ENCODE measurements at regions not wholly inside any gene's neighbourhood (a gene's known extent, or its start where the extent isn't known, plus 50 kb on each side); places are given as distances from the start of the nearest gene placed in this dataset.
"Not testable (repeated sequence)": the region's sequence is repeated elsewhere in the genome, so short reads cannot be mapped to it uniquely, and the experiment has no call there.

DNA sequence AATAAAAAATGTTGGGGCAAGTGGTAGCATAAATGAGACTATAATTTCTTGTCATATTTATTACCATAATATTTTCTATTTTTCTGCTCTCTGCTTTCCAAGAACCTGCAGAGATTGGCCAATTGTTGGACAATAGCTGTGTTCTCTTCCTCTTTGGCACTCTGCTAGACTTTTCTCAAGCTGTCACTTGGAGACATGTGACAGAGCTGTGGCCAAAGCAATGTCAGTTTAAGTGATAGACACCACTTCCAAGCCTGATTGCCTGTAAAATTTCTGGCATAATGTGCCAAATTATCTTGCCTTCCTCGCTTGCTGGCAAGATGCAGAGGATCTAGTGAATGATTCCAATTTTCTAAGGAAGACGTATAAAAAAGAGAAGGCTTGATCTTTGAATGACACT, 162.2 kb upstream of the NDST4 start:
- DNase-seq: no peak
- ATAC-seq: no peak

DNA sequence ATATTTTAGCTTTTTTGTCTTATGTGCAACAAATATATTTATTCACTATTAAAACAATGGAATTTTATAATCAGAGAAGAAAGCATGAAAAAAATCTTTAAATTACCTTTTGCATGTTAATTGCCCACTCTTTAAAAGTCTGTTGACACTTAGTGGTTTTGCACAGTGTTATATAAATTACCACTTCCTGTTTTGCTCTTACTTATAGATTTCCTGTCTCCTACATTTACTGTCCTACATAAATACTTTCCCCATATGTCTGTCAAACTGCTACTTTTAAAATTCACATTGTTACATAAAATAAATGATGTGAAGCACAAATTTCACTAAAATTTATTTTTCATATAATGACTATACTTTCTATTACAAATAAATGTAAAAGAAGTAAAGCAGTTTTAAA, 161.1 kb upstream of the NDST4 start:
- DNase-seq (no peak), ATAC-seq (no peak)
- intact Hi-C loops (cut with DNase I): no loop called here

More for the DNA sequence above, 162.2 kb upstream of the NDST4 start:
- intact Hi-C loops (cut with DNase I): no loop called here

DNA sequence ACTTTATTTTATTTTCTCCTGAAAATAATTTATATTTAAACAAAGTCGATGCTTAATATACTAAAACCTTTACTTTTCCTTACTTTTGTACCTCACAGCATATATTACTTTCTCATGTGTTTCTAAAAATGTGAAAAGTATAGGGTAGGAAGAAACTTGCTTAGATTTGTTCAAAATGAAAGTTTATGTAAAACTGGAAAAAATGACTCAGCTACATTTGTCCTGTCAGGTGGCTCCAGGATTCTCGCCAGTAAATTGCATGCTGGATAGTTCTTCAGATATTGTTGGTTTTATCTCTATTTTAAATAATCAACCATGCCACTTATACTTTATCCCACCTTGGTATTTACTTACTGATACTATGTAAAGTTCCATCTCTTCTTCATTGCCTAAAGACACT, 159.2 kb upstream of the NDST4 start:
- no peak for ATAC-seq
- no peak for DNase-seq
- intact Hi-C loops (cut with DNase I): no loop called here

GRCh38 chr4:115272185-115272584, 158.8 kb upstream of the NDST4 start:
- DNase-seq (no peak), ATAC-seq (no peak)
- intact Hi-C loops (cut with DNase I): no loop called here

- no peak for ATAC-seq
- DNase-seq: no peak
- intact Hi-C loops (cut with DNase I): no loop called here
Observed at GRCh38 chr4:115260195-115260594, 146.8 kb upstream of the NDST4 start.

GRCh38 chr4:115259642-115260041, 146.2 kb upstream of the NDST4 start:
- ATAC-seq: no peak
- intact Hi-C loops (cut with DNase I): loop anchor here in 1 of 2 donors (2.0 kb wide), 1 partner anchor 15 kb away; no protein-coding TSS in a partner anchor

GRCh38 chr4:115249808-115250207, 136.4 kb upstream of the NDST4 start:
- intact Hi-C loops (cut with DNase I): no loop called here
- DNase-seq (no peak), ATAC-seq (no peak)

More at GRCh38 chr4:115259642-115260041, 146.2 kb upstream of the NDST4 start:
- DNase-seq: no peak

DNA sequence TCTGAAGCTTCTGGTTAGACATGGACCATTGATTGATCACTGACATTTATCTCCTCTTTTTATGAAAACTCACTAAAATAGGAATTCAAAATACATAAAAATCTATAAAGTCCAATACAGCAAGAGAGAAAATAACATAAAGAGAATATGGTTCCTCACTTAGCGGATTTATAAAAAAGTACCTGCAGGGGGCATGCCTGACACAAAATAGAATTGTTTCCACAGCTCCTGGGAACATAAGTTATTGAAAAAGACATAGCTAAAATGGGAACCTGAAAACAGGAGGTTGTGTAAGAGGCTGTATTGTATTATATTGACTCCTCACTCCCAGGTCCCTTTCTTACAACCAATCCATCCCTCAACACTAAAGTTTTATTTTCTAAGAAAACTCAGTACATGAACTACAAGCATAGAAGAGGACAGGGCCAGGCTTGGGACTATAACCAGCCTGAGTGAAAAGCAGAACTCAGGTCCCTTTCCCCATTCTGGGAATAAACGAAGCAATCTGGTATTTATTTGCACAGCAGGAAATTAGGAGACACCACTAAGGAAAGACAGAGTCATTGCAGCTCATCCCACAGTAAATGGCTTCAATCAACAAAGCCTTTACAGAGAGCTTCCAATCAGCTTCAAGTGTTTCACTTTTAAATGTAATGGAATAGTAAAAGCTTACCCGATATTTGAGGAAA, 121.1 kb upstream of the NDST4 start:
- ATAC-seq (no peak), DNase-seq (no peak)
- intact Hi-C loops (cut with DNase I): no loop called here

DNA sequence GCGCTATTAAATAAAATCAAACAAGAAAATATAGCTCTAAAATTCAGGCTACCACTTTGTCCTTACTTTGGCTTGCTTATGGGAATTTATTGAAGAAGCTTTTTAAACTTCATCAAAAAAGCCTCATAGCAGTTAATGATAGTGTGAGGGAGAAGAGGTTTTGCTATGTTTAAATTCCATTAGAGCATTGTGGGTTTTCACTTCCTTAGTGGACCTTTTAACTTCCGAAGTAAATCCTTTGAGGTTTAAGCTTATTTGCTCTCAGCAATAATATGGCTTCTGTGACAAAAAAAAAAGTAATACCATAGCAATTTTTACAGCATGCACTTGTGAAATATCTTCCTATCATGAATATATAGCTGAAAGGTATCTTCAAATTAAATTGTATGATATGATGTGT, 120.2 kb upstream of the NDST4 start:
- no peak for ATAC-seq
- no peak for DNase-seq
- intact Hi-C loops (cut with DNase I): no loop called here

GRCh38 chr4:115229873-115230272, 116.5 kb upstream of the NDST4 start:
- intact Hi-C loops (cut with DNase I): no loop called here
- DNase-seq: no peak
- ATAC-seq: no peak

DNA sequence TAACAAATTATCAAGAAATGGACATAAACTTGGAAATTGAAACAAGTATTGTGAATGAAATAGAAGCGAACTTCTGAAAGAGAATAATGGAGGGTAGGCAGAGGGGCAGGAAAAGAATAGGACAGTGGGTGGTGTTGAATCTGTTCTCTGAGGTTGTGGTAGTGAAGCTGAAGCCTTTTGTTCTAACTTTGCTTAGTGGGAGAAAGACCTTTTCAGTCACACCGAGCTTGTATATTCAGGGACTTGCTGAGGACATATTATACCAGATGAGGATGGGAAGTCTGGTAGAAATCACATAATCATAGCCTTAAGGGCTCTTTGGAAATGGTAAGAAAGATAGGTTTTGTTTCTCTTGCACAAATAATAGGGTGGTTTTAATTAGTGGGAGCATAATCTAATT, 115.4 kb upstream of the NDST4 start:
- intact Hi-C loops (cut with DNase I): no loop called here
- DNase-seq (no peak), ATAC-seq (no peak)

DNA sequence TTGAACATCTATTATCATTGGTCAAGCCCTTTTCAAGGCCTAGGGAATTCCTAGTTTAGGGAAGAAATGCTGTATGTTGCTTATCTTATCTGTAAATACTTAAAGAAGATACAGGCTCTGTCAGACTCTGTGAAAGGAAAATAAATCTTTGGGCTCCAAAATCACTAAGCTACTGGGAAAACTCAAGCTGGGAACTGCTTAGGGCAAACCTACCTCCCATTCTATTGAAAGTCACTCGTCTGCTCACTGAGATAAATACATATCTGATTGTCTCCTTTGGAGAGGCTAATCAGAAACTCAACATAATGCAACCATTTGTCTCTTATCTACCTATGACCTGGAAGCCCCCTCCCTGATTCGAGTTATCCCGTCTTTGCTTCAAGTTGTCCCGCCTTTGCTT, 108.6 kb upstream of the NDST4 start:
- intact Hi-C loops (cut with DNase I): no loop called here
- ATAC-seq (no peak), DNase-seq (no peak)

DNA sequence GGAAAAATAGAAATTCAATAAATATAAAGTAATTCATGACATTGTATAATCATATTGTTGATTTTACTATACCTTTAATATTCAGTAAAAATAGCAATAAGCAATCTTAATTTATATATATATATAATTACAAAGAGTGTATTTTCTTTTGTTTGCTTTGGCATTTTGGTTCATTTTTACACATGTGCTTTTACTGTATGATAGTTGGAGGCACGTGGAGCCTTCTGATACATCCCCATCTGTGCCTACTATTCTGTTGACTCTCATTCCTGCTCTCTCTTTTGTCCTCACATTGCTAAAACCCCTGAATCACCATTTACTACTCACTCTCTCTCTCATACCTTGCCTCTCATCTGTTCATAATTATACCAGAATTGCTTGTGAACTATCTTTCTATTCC, 106.4 kb upstream of the NDST4 start:
- DNase-seq (no peak), ATAC-seq (no peak)
- intact Hi-C loops (cut with DNase I): no loop called here

DNA sequence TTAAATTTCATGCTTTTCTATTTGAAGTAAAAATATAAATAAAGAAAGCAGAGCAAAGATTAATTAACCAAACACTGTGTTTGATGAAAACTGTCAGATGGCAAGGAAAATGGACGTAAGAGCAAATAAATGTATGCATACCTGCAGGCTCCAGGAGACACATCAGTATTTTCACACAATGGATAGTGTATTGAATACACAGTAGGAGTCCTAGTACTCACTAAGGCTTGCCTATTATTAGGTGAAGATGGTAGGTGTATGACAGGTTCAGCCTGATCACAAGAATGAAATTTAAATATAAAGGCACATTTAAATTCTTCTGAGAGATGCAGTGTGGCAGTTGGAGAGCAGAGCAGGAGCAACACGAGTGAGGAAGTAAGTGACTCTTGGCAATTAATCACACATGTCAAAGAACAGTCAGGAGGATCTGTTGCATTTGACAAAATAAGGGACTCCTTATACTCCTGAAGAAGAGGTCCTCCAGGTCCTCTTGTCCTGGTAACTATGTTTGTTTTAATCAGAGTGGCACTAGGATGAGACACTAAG, 106.0 kb upstream of the NDST4 start:
- intact Hi-C loops (cut with DNase I): no loop called here
- ATAC-seq (no peak), DNase-seq (no peak)

GRCh38 chr4:115215935-115216334, 102.5 kb upstream of the NDST4 start:
- intact Hi-C loops (cut with DNase I): no loop called here
- ATAC-seq (no peak), DNase-seq (no peak)

DNA sequence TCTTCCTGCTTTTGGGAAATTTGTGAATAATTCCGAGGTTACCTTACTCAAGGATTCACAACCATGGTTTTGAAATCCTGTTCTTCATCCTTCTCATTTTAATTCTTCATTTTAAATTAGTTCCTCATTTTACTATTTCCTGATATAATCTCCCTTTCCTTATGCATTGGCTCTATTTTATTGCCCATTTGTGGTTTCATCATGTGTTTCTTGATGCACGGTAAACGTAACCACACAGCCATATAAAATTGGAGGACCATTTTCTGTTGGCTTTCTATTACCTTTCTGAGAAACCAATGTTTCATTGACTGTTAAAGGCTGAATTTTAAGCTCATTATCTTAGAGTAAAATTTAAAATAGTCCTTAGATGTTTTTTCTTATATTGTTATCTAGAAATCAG, 100.3 kb upstream of the NDST4 start:
- intact Hi-C loops (cut with DNase I): no loop called here
- ATAC-seq (no peak), DNase-seq (no peak)

- intact Hi-C loops (cut with DNase I): no loop called here
- no peak for DNase-seq
- no peak for ATAC-seq
Observed at GRCh38 chr4:115201042-115201330, 87.6 kb upstream of the NDST4 start.

GRCh38 chr4:115200201-115201041, 87.0 kb upstream of the NDST4 start:
- ATAC-seq; intact Hi-C loops (cut with DNase I); DNase-seq: not testable (repeated sequence)

GRCh38 chr4:115194612-115195011, 81.2 kb upstream of the NDST4 start:
- DNase-seq; intact Hi-C loops (cut with DNase I); ATAC-seq: not testable (repeated sequence)

- DNase-seq (no peak), ATAC-seq (no peak)
- intact Hi-C loops (cut with DNase I): no loop called here
Observed at GRCh38 chr4:115190529-115190928, 77.1 kb upstream of the NDST4 start.

- no peak for ATAC-seq
- intact Hi-C loops (cut with DNase I): no loop called here
- DNase-seq: no peak
Observed at GRCh38 chr4:115187136-115187535, 73.7 kb upstream of the NDST4 start.
